ENCODE measurements at regions not wholly inside any gene's neighbourhood (a gene's known extent, or its start where the extent isn't known, plus 50 kb on each side); places are given as distances from the start of the nearest gene placed in this dataset.
A peak's percentile ranks its signal among the peaks of the same experiment; 100 is the strongest.

DNA sequence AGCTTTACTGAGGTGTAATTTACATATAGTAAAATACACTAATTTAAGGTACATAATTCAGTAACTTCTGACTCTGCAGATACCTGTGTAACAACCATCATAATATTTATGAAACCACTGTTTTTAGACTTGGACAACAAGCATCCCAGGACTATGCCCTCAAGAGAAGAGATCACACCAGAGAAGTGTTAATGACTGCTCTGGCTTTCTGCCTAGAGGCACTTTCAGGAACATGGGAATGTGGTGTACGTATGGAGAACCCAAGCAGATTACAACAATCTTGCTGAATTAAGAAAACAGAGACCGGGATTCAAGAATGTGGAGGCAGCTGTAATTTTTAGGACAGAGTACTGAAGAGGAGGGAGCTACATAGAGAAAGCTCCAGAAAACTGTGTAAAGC lies 475.2 kb downstream of the LPIN1 start:
- ATAC-seq = no peak

DNA sequence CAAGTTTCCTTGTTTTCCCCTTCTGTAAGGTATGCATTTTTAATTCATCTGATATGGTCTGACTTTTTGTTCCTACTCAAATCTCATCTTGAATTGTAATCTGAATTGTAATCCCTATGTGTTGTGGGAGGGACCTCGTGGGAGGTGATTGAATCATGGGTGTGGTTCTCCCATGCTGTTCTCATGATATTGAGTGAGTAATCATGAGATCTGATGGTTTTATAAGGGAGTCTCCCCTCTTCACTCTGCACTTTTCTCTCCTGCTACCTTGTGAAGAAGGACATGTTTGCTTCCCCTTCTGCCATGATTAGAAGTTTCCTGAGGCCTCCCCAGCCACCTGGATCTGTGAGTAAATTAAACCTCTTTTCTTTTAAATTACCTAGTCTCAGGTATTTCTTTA lies 476.1 kb downstream of the LPIN1 start:
- no peak for ATAC-seq

DNA sequence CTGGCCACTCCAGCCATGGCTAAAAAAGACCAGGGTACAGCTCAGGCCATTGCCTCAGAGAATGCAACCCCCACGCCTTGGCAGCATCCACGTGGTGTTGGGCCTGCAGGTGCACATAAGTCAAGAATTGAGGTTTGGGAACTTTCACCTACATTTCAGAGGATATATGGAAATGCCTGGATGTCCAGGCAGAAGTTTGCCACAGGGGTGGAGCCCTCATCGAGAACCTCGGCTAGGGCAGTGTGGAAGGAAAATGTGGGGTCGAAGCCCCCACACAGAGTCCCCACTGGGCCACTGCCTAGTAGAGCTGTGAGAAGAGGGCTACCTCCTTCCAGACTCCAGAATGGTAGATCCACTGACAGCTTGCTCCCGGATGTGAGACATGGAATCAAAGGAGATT lies 477.3 kb downstream of the LPIN1 start:
- no peak for ATAC-seq

DNA sequence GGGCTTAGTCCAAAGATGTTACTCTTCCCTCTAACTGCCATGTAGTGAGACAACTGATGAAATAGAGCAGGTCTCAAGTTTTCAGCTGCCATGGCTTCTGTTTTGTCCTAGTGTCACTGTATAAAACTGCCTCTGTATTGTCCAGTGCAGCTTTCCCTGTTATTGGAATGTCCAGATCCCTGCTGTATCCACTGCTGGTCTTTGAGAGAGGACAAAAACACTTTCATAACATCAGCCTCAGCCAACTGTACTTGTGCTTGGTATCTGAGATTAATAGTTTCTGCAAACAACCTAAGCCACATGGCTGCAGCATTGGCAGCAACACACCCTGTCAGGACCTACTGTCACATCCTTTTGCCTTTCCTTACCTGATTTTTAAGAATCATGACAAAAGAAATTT lies 480.2 kb downstream of the LPIN1 start:
- no peak for ATAC-seq

DNA sequence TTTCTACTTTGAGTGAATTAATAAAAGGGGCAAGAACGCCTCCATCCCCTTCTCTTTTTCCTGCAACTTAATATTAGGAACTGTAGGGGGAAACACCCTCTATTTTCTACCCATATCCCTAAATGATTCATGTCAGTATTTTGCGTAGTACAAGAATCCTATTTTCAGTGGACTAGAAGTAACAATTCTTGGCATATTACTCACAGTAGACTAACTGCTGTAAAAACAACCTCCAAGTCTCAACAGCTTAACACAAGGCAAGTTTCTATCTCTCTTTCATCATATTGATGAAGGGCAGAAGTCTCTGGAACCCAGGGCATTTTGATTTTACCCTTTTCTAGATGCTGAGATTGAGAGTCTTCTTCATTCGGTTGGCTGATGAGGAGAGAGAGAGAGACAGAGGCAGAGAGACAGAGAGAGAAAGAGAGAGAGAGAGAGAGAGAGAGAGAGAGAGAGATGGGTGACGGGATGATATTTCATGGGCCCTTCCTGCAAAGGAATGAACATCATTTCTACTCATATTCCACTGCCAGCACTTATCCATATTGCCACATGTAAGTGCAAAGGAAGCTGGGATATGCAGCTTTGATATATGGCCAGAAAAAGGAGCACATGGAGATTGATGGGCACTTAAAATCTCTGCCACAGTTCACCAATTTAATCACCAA lies 481.6 kb downstream of the LPIN1 start:
- no peak for ATAC-seq

DNA sequence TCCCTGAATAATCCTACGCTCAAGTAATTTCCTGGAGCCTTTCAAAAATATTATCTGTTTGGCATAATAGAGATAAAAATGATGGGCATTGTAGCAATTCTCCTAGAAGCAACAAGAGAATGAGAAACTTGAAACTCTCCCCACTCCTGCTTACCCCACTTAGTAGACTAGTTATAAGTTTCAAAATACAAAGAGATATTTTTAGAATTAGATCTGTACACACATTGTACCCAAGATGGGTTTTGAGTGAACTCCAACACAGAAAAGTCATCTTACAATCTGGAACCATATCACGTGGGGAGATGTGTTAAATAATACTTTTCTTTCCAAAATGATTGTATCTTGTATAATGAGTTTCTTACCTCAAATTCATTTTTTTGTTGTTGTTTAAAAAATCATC lies 484.9 kb downstream of the LPIN1 start:
- no peak for ATAC-seq

DNA sequence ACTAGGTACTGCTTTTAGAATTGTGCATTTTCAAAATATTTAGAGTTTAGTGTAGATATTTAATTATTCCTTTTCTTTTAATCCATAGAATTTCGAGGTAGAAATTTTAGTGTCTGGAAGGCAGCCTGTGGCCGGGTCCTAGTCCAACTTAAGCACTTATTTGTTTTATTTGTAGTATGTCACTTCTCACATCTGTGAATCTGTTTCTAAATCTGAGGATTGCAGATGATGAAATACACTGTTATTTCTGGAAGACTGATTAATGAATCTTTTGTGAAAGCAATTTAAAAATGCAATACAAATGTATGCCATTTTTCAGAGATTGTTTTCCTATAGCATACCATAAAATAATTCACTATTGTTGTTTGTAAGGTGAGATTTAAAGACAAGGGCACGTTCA lies 483.9 kb upstream of the TRIB2 start:
- no peak for ATAC-seq

DNA sequence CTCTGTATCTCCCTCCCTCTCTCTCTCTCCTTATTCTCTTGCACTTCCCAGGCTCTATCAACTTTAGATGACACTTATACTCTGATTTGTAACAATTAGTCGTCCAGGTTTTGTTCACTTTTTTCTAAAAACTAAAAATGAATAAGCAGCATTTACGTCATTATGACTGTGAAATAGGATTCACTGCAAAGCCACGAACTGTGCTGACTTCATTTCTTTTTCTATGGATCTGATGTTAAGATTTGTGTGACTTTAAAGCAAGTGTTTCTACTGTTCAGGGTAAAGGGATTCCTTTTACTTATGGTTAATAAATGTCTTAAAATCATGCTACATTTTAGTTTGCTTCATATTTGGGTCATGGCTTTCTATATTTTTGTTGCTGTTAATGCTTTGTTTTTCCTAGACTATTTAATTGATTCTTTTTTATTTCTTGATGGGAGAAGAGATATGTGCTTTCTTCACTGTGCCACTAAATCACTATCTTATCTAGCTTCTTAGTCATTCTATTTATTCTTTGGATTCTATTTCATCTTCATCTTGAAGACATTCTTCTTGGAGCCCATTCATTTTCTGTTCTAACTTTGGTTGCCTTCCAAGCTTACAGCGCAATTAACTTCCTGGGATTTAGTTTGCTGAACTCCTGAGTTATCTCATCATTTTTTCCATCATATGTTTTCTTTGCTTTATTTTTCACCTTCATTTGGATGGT lies 480.4 kb upstream of the TRIB2 start:
- ATAC-seq = no peak

DNA sequence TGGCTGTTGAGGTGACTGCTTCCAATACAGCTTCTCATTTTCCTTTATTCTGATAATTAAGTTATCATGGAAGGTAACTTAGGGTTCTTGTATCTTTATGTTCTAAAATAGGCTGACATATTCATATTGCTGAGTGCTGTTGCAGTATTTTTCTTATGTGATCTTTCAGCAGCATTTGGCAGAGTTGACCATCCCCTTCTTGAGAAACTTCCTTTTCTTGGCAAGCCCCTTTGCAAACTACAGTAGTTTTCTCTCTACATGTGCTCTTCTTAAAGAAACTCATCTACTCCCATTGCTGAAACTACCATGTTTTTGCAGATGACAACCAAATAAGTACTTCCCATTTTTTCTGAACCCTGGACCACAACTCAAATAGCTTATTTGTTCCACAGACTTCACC lies 476.5 kb upstream of the TRIB2 start:
- no peak for ATAC-seq

DNA sequence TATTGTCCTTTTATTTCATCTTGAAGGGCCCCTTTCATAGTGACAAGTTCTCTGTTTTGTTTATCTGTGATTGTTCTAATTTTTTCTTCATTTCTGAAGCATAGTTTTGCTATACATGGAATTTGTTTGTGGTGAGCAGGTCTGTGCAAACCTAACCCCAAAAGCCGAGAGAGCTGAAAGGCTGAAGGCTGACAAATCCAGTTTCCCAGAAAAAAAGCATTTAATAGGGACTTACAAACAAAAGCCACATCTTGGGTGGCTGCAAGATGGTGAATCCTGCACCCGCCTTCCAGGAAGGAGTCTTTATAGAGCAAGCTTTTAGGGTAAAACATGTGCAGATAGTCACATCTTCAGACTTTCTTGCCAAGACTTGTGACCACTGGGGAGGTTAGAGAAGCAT lies 473.4 kb upstream of the TRIB2 start:
- no peak for ATAC-seq

DNA sequence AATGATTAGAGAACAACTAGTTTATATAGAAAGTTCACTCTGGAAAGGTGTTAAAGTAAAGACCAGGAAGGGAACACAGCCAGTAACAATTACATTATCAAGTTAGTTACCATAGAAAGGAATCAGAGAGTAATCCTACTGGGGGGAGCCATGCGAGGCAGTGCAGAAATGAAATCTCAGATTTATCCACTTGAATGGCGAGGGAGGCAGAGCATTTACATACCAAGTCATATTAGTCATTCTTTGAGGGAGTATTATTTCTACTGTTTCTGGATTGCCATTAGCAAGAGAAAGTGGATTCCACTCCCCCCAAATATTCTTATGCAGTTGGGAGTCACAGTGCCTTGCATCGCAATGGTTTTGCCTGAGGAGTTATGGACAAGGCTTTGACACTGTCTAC lies 472.7 kb upstream of the TRIB2 start:
- no peak for ATAC-seq

DNA sequence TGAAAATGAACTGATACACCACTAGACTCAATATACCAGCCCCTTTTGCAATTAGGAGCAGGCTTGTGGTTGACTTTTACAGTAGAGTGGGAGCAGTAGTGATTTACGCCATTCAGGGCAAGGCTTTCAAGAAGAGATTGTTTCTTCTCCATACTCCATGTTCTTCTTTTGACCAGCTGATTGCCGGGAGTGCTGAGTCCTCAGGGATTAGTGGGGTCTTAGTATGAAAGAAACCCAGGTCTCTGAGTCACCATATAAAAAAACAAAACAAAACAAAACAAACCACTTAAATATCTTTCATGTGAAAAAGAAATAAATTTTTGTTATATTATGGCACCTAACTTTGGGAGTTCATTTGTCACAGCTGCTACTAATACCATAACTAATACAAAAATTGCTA lies 465.6 kb upstream of the TRIB2 start:
- no peak for ATAC-seq

DNA sequence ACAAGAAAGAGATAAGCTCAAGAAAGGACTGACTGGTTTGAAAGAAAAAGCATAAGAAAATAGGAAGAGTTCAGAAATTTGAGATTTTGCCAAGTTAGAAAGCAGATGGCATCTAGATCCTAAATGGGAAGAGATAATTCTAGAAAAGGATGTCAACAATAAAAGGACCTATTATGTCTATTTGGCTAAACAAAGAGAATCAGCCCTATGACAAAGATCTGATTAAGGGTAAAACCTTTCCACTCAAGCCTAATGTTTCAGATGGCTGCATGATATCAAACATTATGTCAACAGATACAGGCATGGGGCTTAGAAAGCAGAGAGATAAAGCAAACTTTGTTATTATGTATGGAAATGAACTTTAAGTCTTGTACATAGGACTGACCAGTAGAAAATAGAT lies 465.0 kb upstream of the TRIB2 start:
- ATAC-seq = no peak

DNA sequence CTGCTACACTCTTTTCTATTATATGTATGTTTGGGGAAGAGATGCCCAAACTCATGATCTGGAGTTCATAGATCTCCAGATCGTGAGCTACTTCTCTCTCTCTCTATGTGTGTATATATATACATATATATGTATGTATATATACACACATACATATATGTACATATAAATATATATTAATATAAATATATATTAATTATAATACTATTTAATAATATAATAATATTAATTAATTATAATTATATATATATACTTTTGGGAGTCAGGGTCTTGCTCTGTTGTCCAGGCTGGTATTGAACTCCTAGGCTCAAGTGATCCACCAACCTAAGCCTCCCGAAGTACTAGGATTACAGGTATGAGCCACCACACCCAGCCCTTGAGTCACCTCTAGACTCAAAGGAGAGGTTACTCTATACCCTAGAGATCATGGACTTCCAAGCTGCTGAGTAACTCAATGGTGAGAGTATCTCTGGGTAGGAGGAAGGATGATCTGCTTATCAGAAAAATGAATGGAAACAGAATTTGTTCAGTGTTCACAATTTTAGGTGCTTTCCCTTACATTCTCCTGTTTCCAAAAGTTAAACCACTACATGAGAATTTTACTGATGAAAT lies 463.5 kb upstream of the TRIB2 start:
- no peak for ATAC-seq

DNA sequence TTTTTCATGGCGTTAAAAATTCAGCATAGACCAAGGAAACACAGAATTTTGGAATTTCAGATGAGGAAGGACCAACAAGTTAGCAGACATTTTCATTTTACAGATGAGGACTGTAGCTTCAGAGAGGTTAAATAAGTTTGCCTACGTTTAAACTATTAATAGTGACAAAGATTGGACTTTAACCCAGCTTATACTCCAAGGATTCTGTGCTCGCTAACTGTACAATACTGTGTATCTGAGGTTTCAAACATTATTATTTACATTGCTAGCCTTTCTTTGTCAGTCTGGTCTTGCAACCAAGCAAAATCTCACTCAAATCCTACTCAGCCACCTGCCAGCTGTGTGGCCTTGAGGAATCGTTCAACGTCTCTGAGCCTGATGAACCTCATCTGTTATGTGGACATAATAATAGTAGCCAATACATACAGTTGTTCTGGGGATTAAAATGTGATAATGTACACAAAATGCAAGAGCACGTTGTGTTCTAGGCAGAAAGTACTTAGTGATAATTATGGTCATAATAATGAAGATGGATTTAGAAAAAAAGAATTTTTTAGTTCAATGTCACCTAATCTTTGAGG lies 462.4 kb upstream of the TRIB2 start:
- no peak for ATAC-seq

DNA sequence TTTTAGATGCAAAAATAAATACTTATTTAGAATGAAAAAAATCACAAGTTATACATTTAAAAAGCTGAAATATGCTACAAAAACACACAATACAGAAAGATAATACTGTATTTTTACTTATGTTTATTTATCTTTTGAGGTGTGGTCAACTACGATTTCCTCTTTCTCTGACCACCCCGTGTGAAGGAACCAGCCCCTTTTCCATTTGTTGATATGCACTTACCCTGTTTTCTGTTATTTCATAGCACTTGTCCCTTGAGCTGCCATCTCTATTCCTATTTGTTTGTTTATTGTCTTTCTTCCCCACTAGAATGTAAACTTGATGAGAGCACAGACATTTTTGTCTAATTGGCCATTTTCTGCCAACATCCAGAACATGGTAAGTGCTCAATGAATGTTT lies 460.5 kb upstream of the TRIB2 start:
- ATAC-seq = no peak

DNA sequence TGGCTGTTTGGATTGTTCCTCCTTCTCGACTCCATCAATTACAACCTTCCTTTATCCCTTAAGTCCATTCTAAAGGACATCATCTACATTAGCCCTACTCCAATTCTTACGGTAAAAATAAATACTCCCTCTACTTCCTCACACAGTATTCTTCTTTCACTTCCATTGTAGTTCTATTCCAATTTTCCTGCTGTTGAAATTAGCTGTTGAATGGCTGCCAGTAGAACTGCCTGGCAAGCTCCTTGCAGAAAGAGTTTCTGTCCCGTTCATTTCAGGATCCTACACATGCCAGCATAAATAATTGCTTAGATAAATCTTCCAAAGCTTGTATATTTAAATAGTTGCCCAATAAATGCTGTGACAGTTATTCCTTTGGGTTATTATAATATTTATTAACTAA lies 459.3 kb upstream of the TRIB2 start:
- ATAC-seq = no peak

DNA sequence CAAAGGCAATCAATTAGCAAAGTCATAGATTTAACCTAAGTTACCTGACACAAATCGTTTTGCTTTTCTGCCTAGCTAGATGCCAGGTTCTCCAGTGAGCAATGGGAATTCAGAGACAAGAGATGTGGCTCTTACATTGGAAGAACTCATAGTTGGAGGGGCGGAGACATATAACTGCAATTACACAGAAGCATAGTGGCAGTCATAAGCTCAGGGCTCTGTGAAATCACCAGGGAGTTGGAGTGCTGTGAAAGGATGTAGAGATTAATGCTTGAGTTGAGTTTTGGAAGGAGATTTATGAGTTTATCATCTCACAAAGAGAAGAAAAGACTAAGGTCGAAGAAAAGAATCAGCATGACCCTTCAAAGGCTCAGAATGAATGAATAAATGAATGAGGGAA lies 457.2 kb upstream of the TRIB2 start:
- no peak for ATAC-seq

DNA sequence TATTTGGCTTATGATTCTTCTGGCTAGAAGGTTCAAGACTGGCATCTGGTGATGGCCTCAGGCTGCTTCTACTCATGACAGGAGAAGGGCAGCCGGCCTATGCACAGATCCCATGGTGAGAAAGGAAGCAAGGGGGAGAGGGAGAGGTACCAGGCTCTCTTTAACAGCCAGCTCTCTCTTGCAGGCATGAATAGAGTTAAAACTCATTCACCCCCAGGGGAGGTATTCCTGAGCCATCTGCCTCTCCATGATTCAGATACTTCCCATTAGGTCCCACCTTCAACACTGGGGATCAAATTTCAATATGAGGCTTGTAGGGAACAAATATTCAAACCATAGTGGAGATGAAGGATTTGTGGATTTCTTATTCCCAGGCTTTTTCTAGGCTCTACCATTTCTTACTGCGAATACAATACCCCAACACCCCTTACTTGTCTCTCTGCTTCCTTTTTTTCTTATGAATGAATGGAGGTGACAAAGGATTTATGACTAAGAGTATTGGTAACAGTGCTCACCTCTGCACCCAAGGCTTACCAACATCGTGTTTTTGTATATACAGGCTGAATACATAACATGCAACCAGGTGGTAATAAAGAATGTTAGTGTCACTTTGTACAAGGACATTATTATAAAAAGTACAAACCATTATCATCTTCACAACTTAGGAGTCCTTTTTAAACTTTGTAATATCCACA lies 454.6 kb upstream of the TRIB2 start:
- ATAC-seq = peak; percentile 10 to 32

DNA sequence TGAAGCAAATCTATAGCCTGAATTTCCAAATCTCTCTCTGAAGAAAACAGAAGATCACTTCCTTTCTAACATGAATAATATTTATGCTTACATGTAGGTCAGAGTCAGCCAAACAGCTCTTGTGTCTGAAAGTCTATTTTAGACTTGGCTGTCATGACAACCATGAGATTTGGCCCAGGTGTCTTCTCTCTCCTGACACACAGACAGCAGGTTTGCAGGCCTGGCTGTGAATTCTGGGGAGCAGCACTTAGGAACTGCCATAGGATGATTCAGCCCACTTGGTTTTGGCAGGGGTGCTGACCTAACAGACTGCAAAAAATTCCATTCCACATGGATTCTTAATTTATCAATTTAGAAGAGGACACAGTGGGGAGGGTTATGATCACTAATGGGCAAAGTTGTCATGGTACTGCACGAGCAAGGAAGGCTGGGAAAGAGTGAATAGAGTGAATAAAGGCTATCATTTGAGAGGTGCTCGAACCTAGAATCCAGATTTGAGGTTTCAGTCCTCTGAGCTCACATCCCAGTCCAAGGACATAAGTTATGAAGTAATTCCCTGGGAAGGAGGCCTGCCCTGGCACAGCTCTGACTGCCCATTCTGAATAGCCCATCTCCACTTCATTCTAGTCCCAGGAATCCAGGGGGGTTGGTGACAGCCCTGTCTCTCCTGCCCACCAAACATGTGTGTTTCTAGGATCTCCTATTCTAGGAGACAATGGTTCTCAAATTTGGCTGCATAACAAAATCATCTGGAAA lies 453.9 kb upstream of the TRIB2 start:
- ATAC-seq = peak; percentile 28 to 30

DNA sequence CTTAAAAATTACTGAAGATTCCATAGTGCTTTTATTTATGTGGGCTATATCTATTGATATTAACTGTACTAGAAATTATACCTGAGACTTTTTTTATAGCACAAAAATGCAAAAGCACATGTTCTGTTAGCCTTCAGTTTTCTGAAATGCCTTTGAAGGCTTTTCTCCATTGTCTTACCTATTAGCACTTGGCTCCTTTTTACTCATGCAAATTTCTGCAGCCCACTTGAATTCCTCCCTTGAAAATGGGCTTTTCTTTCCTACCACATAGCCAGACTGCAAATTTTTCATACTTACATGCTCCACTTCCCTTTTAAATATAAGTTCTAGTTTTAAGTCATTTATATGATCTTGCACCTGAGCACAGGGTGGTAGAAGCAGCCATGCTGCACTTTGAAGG lies 453.0 kb upstream of the TRIB2 start:
- ATAC-seq = no peak

DNA sequence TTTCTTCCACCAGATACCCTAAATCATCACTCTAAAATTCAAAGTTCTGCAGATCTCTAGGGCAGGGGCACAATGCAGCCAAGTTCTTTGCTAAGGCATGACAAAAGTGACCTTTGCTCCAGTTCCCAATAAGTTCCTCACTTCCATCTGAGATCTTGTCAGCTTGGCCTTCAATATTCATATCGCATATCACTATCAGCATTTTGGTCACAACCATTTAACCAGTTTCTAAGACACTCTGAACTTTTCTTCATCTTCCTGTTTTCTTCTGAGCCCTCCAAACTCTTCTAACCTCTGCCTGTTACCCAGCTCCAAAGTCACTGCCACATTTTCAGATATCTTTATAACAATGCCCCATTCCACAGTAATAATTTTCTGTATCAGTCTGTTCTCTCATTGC lies 452.6 kb upstream of the TRIB2 start:
- ATAC-seq = no peak

DNA sequence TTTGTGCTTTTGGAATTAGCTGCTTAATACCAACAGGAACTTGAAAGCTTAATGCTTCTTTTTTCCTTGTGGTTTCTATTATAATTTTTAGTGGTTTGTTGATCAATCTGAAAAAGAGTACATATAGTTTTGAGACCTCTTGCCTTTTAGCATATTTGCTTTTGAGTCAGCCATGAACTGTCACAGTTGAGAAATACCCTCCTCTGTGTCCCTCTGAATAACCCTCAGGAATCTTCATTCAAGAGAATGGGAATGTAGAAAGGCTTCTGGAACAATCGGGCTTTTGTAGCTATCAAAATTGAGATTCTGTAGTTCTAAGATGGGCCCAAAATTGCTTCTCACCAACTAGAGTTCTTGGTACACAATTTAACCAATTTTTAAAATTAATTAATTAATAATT lies 451.1 kb upstream of the TRIB2 start:
- no peak for ATAC-seq
